C1 segment of cervical spinal cord (tissue), 14 donors: ENCODE measurements at regions not wholly inside any gene's neighbourhood (a gene's known extent, or its start where the extent isn't known, plus 50 kb on each side); places are given as distances from the start of the nearest gene placed in this dataset.
"Not testable (repeated sequence)": the region's sequence is repeated elsewhere in the genome, so short reads cannot be mapped to it uniquely, and the experiment has no call there.

Experiments
- DNase-seq, 14 donors: peaks; one replicate each; lab custom pipeline; 2025; lab: John Stamatoyannopoulos, UW

DNA sequence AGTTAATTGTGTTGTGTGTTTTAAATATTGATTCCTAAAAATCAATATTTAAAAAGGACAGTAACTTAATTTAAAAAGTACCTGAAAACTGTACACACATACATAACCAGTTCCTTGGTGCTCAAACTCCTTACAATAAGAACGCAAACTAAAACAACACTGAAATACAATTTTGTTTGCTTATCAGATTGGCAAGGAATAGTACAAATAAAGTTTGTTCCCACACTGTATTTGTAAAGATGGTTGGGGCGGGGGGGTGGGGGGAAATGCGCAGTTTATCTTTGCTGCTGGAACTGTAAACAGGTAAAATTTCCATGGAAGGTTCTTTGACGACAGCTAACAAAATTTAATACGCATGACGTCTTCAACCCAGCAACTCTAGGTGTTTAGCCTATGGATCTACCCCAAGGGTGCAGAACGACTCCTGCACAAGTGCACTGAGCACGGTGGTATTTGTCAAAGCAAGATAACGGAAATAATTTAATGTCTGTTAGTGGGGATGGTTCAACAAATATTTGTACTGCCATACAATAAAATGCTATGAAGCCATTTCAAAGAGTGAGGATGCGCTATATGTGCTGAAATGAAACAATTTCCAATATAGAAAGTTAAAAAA, 96.5 kb downstream of the ING1 start:
- no peak for DNase-seq

- DNase-seq, result no peak
Observed at GRCh38 chr13:110811008-110811720, 97.7 kb downstream of the ING1 start.

DNA sequence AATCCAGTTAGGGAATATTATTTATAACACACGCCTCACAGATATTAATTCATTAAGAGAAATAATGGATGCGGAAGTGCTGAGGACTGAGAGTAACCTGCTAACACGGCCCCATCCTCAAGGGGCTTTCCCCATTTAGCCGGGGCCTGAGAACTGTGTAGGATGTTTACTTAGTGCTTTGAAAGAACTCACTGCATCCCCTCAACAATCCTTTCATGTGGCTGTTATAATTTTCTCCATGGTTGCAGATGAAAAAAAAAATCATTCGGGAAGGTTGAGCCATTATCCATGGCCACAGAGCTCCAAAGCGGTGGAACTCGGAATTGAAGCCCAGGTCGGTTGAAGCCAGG, 98.2 kb downstream of the ING1 start:
- no peak for DNase-seq

- DNase-seq, result no peak
Observed at GRCh38 chr13:110812121-110812868, 98.8 kb downstream of the ING1 start.

GRCh38 chr13:110812869-110813645, 99.6 kb downstream of the ING1 start:
- DNase-seq, result no peak

DNA sequence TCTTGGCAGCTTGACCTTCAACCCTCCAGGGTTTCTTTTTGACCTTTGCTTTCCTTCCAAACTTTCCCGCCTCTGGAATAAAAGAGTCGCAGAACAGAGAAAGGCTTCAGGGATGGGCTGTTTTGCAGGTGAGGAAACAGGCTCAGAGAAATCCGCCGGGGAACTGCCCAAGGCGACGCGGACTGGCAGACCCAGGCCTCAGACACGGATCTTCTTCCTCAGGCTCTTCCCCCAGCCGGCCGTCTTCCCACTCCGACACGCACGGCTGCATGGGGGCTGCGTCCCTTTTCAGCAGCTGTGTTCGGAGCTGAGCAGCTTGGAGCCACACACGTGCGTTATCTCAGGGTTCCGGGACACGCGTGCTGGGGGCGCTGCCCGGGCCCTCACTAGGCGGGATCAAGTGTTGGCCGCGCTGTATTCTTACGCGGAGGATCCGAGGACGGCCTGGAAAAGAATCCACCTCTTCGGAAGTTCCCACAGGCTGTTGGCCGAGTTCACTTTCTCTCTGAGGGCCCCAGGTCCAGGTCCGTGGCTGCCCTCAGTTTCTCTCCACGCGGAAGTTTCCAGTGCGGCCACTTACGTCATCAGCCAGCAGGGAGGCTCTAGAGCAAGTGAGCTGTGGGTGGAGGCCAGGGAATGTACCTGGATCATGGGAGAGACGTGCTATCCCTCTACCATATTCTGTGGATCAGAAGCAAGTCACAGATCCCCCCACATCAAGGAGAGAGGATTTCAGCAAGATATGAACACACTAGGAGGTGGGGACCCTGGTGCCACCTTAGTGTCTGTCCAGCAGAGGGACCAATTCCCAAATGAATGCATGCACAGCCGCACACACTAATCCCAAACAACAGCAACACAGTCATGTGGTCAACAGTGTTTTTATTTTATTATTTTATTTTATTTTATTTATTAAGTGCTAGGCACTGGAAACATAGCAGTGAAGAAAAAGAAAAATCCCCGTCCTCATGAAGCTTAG, 100.4 kb downstream of the ING1 start:
- DNase-seq, result no peak

DNA sequence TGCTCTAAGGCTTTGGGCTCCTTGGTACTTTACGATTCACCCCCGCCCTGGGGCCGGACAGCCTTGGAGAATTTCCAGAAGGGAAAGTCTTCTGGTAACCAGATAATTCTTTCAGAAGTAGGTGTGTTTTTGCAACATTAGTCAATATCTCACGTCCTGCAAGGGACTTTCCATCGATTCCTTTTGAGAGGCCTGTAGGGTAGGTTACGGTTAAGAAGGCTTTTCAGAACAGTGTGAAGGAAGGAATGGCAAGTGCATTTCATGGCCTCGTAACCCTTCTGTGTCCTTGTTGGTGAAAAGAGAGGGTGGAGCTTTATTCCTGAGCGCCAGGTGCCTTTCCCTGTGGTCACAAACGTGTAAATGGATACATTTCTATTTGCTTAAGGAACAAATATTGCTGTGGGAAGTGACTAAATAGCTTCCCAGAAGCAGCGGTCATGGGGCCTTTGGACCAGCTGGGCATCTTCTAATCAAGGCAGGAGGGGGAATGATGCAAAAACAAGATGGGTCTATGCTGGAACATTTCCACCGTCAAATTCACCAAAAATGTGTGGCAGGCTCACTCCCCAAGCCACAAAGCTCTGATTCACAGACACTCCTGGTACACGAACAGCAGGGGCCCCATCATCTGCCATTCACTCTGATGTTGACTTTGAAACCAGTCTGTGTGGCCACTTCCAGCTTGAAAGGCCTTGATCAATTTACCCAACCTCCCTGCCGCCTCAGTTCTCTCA, 99.2 kb downstream of the ANKRD10 start:
- no peak for DNase-seq

- DNase-seq, result peak in 5 of 14 donors; percentile 9 to 63 (median 25)
Observed at GRCh38 chr13:110816500-110816899, 98.4 kb downstream of the ANKRD10 start.

DNA sequence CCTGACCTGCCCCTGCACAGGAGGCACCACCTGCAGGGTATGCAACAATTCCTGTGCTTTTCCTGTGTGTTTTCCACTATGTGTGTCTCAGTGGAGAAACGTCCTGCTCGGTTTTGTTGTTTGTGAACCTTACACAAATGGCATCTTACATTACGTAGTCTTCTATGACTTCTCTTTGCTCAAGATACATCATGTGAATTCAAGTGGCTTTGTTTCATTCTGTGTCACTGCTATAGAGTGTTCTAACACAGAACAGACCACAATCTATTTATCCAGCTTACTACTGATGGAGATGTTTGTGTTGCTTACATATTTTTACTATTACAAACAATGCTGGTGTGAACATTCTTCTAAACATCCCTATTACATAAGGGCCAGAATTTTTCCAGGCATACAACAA, 97.7 kb downstream of the ANKRD10 start:
- no peak for DNase-seq

DNA sequence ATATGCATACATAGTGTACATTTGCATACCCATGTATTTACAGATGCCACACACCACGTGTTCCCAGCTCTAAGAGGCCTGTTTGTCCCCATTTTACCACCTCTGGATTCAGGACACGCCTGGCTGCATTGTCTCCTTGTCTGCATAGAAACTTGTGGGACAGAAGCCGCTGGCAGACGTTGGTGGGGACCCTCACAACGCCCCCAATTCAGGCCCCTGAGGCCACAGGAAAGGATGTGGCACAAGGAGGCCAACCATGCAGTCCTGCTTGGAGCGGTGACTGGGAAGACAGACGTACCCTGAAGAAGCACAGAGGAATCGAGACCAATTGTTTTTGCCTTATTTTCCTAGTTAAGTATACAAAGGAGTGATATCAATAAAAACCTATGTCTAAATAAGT, 96.1 kb downstream of the ANKRD10 start:
- no peak for DNase-seq

- DNase-seq, result peak in 11 of 14 donors; percentile 34 to 79 (median 55)
Observed at GRCh38 chr13:110819203-110820014, 95.5 kb downstream of the ANKRD10 start.

GRCh38 chr13:110820322-110820721, 94.5 kb downstream of the ANKRD10 start:
- no peak for DNase-seq

- not testable (repeated sequence) for DNase-seq
Observed at GRCh38 chr13:110821837-110822668, 92.8 kb downstream of the ANKRD10 start.

- no peak for DNase-seq
Observed at GRCh38 chr13:110822669-110822945, 92.3 kb downstream of the ANKRD10 start.

DNA sequence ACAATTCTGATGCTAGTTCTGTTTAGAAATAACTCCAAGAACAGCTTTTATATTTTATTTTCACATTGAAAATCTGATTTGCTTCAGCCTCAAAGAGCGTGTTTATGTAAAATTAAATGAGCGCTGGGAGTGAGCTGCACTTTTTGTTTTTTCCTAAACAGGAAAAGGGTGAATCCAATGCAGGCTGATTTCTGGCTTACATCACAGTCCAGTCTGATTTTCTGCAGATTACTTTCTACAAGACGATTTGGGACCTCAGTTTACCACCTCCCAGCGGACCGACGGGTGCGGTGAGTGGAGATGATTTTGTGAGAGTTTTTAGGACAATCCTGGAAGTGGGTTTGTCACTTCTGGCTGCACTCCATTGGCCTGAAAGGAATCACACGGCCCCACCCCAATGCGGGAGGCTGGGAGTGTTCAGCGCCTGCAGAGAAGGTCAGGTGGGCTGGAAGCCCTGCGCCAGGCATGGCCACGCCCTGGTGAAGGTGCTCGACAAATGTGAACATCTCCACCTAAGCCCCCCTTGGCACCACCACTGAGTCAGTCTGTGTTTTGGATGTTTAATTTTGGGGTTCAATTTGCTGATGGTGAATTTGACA, 90.1 kb downstream of the ANKRD10 start:
- no peak for DNase-seq

DNA sequence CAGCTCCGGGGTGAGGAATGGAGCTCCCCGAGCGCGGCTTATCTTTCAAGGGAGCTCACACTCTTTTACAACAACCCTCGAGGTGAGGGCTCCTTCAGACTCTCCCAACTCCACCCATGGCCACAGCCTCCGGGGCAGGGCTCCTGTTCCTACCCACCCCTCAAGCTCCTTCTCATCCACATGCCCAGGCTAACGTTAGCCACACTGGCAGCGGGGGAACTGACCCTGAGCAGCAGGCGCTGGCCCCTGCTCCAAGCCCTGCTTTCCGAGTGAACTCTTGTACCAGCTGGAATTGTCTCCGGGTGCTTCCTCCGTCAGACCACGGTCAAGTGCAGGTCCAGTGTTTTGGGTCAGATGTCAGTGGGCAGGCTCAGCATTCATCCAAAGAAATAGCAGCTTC, 89.4 kb downstream of the ANKRD10 start:
- no peak for DNase-seq

- no peak for DNase-seq
Observed at GRCh38 chr13:110826101-110826500, 88.8 kb downstream of the ANKRD10 start.
